ENCODE measurements at regions not wholly inside any gene's neighbourhood (a gene's known extent, or its start where the extent isn't known, plus 50 kb on each side); places are given as distances from the start of the nearest gene placed in this dataset.

DNA sequence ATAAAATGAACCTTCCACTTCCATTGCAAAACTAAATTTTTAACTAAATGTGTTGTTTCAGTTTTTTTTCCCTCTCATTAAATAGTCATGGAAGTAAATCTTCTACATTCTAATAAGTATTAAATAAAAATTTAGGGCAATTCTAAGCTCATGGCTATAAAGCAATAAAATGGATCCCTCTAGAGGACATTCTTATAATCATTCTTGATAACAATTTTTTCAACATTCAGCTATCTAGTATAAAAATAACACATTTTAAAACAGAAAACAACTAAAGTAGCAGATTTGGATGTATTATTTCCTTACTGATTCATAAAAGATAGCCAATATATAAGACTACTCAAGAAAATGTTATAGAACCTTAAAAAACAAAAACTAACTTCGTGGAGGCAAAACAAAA is 393.1 kb downstream of the PLOD2 start:
- no peaks in the 10 kb centered on the region for H3K27me3 ChIP-seq (replicated peaks; ENCODE audit: insufficient read depth, low read depth, low read length, poor library complexity)
- TF ChIP-seq, protein P1, sequence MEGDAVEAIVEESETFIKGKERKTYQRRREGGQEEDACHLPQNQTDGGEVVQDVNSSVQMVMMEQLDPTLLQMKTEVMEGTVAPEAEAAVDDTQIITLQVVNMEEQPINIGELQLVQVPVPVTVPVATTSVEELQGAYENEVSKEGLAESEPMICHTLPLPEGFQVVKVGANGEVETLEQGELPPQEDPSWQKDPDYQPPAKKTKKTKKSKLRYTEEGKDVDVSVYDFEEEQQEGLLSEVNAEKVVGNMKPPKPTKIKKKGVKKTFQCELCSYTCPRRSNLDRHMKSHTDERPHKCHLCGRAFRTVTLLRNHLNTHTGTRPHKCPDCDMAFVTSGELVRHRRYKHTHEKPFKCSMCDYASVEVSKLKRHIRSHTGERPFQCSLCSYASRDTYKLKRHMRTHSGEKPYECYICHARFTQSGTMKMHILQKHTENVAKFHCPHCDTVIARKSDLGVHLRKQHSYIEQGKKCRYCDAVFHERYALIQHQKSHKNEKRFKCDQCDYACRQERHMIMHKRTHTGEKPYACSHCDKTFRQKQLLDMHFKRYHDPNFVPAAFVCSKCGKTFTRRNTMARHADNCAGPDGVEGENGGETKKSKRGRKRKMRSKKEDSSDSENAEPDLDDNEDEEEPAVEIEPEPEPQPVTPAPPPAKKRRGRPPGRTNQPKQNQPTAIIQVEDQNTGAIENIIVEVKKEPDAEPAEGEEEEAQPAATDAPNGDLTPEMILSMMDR (conservative IDR thresholded peaks at IDR 0.05; ENCODE audit: low read depth, low read length) = peak; percentile 63
- no peak for TF ChIP-seq EZH2 (IDR thresholded peaks at IDR 0.05; ENCODE audit: borderline replicate concordance, low read depth, low read length, poor library complexity, severe bottlenecking)
- intact Hi-C loops (cut with micrococcal nuclease; ENCODE audit: unreplicated experiment) = loop anchor here (10.0 kb wide), 1 partner anchor 1873 kb away; no protein-coding TSS in a partner anchor
- ChIA-PET CTCF (interaction anchor here (1.1 kb wide), 1 partner anchor 9 kb away, joined by 3 read pairs; no protein-coding TSS in a partner anchor), POLR2A (ENCODE audit: low non-redundant PET) (no interaction called here)
- peaks cover 9% of the 10 kb centered on the region for H3K4me1 ChIP-seq (ENCODE audit: insufficient read depth, low read length, poor library complexity, severe bottlenecking)
- peaks cover 4% of the 10 kb centered on the region for H3K36me3 ChIP-seq (ENCODE audit: insufficient read depth, low read length, poor library complexity, severe bottlenecking)
- peaks cover 10% of the 10 kb centered on the region for H3K9me3 ChIP-seq (ENCODE audit: low read depth, low read length, poor library complexity, severe bottlenecking)
- peak; percentile 33 for DNase-seq (ENCODE audit: low spot score)
- BruUV-seq (replicated peaks) = no TSS peak
- no peak overlapping the region for H3K4me3 ChIP-seq (ENCODE audit: low read depth, low read length, poor library complexity, severe bottlenecking)
- no peak overlapping the region for H3K27ac ChIP-seq (ENCODE audit: low read depth, low read length, poor library complexity, severe bottlenecking)

GRCh38 chr3:145776782-145777408 is 384.1 kb downstream of the PLOD2 start:
- no peaks in the 10 kb centered on the region for H3K36me3 ChIP-seq (ENCODE audit: insufficient read depth, low read length, poor library complexity, severe bottlenecking)
- H3K9me3 ChIP-seq (ENCODE audit: low read depth, low read length, poor library complexity, severe bottlenecking) = no peaks in the 10 kb centered on the region
- BruUV-seq (replicated peaks) = no TSS peak
- H3K4me3 ChIP-seq (ENCODE audit: low read depth, low read length, poor library complexity, severe bottlenecking) = no peak overlapping the region
- TF ChIP-seq, protein P1 (conservative IDR thresholded peaks at IDR 0.05; ENCODE audit: low read depth, low read length) = peak; percentile 81
- TF ChIP-seq EZH2 (IDR thresholded peaks at IDR 0.05; ENCODE audit: borderline replicate concordance, low read depth, low read length, poor library complexity, severe bottlenecking) = no peak
- H3K27ac ChIP-seq (ENCODE audit: low read depth, low read length, poor library complexity, severe bottlenecking) = no peak overlapping the region
- CTCF ChIA-PET = interaction anchor here (0.6 to 1.7 kb wide), 7 partner anchors 9 to 1322 kb away, joined by 3 to 13 read pairs (median 4); no protein-coding TSS in a partner anchor
- intact Hi-C loops (cut with micrococcal nuclease; ENCODE audit: unreplicated experiment) = loop anchor here (2.0 to 10.0 kb wide), 3 partner anchors 250 to 548 kb away; no protein-coding TSS in a partner anchor
- no peaks in the 10 kb centered on the region for H3K27me3 ChIP-seq (replicated peaks; ENCODE audit: insufficient read depth, low read depth, low read length, poor library complexity)
- POLR2A ChIA-PET (ENCODE audit: low non-redundant PET) = no interaction called here
- H3K4me1 ChIP-seq (ENCODE audit: insufficient read depth, low read length, poor library complexity, severe bottlenecking) = no peaks in the 10 kb centered on the region
- DNase-seq (ENCODE audit: low spot score) = peak; percentile 73

- intact Hi-C loops (cut with micrococcal nuclease; ENCODE audit: unreplicated experiment) = no loop called here
- CTCF ChIA-PET = no interaction called here
- H3K36me3 ChIP-seq (ENCODE audit: insufficient read depth, low read length, poor library complexity, severe bottlenecking) = no peaks in the 10 kb centered on the region
- H3K4me3 ChIP-seq (ENCODE audit: low read depth, low read length, poor library complexity, severe bottlenecking) = no peak overlapping the region
- POLR2A ChIA-PET (ENCODE audit: low non-redundant PET) = no interaction called here
- BruUV-seq (replicated peaks) = no TSS peak
- no peak for DNase-seq (ENCODE audit: low spot score)
- no peaks in the 10 kb centered on the region for H3K4me1 ChIP-seq (ENCODE audit: insufficient read depth, low read length, poor library complexity, severe bottlenecking)
- no peaks in the 10 kb centered on the region for H3K27me3 ChIP-seq (replicated peaks; ENCODE audit: insufficient read depth, low read depth, low read length, poor library complexity)
- no peaks in the 10 kb centered on the region for H3K9me3 ChIP-seq (ENCODE audit: low read depth, low read length, poor library complexity, severe bottlenecking)
- TF ChIP-seq, protein P1 (conservative IDR thresholded peaks at IDR 0.05; ENCODE audit: low read depth, low read length) = no peak
- TF ChIP-seq EZH2 (IDR thresholded peaks at IDR 0.05; ENCODE audit: borderline replicate concordance, low read depth, low read length, poor library complexity, severe bottlenecking) = no peak
- no peak overlapping the region for H3K27ac ChIP-seq (ENCODE audit: low read depth, low read length, poor library complexity, severe bottlenecking)
Measured at GRCh38 chr3:145780301-145780700, 380.7 kb downstream of the PLOD2 start.

All from A673 (cell line).